ENCODE measurements at regions not wholly inside any gene's neighbourhood (a gene's known extent, or its start where the extent isn't known, plus 50 kb on each side); places are given as distances from the start of the nearest gene placed in this dataset.
A peak's percentile ranks its signal among the peaks of the same experiment; 100 is the strongest.
"Not testable (repeated sequence)": the region's sequence is repeated elsewhere in the genome, so short reads cannot be mapped to it uniquely, and the experiment has no call there.

- no peak overlapping the region for H3K27ac ChIP-seq (ENCODE audit: low read depth, low read length)
- DNase-seq (ENCODE audit: low read depth in 4 of 6, low spot score in 6 of 6) = no peak
- H3K27me3 ChIP-seq (ENCODE audit: control insufficient read depth, insufficient read depth, low read length) = no peaks in the 10 kb centered on the region
- H3K4me3 ChIP-seq (ENCODE audit: low read depth, low read length) = no peak overlapping the region
- no peaks in the 10 kb centered on the region for H3K36me3 ChIP-seq (ENCODE audit: control insufficient read depth, insufficient read depth, low read length)
- H3K4me1 ChIP-seq (ENCODE audit: control insufficient read depth, insufficient read depth, low read length) = no peaks in the 10 kb centered on the region
- H3K9me3 ChIP-seq (ENCODE audit: control insufficient read depth, insufficient read depth, low read length) = no peaks in the 10 kb centered on the region
Measured at GRCh38 chr12:75658286-75658685, 146.9 kb upstream of the KRR1 start.

- Histone ChIP-seq H3K4me3 (ENCODE audit: low read depth, low read length) (no peak overlapping the region), H3K27me3 (ENCODE audit: control insufficient read depth, insufficient read depth, low read length) (no peaks in the 10 kb centered on the region), H3K27ac (ENCODE audit: low read depth, low read length) (no peak overlapping the region), H3K4me1 (ENCODE audit: control insufficient read depth, insufficient read depth, low read length) (no peaks in the 10 kb centered on the region), H3K9me3 (ENCODE audit: control insufficient read depth, insufficient read depth, low read length) (no peaks in the 10 kb centered on the region), H3K36me3 (ENCODE audit: control insufficient read depth, insufficient read depth, low read length) (no peaks in the 10 kb centered on the region)
- WGBS (ENCODE audit: insufficient coverage) = no CpG with 5 or more reads among the region's 2 CpGs
- DNase-seq (ENCODE audit: low read depth in 4 of 6, low spot score in 6 of 6) = no peak
Measured at GRCh38 chr12:75657831-75658230, 146.4 kb upstream of the KRR1 start.

- not testable (repeated sequence) for H3K36me3 ChIP-seq (ENCODE audit: control insufficient read depth, insufficient read depth, low read length); H3K27ac ChIP-seq (ENCODE audit: low read depth, low read length); DNase-seq (ENCODE audit: low read depth in 4 of 6, low spot score in 6 of 6); H3K4me1 ChIP-seq (ENCODE audit: control insufficient read depth, insufficient read depth, low read length); H3K4me3 ChIP-seq (ENCODE audit: low read depth, low read length); H3K9me3 ChIP-seq (ENCODE audit: control insufficient read depth, insufficient read depth, low read length); H3K27me3 ChIP-seq (ENCODE audit: control insufficient read depth, insufficient read depth, low read length)
- whole genome bisulfite sequencing (ENCODE audit: insufficient coverage) = 93% methylated on average over 3 of the region's 6 CpGs
Measured at GRCh38 chr12:75657354-75657753, 145.9 kb upstream of the KRR1 start.

GRCh38 chr12:75656648-75657047 lies 145.2 kb upstream of the KRR1 start:
- no peak for DNase-seq (ENCODE audit: low read depth in 4 of 6, low spot score in 6 of 6)
- Histone ChIP-seq H3K36me3 (ENCODE audit: control insufficient read depth, insufficient read depth, low read length) (no peaks in the 10 kb centered on the region), H3K4me3 (ENCODE audit: low read depth, low read length) (no peak overlapping the region), H3K27ac (ENCODE audit: low read depth, low read length) (no peak overlapping the region), H3K4me1 (ENCODE audit: control insufficient read depth, insufficient read depth, low read length) (no peaks in the 10 kb centered on the region), H3K9me3 (ENCODE audit: control insufficient read depth, insufficient read depth, low read length) (no peaks in the 10 kb centered on the region), H3K27me3 (ENCODE audit: control insufficient read depth, insufficient read depth, low read length) (no peaks in the 10 kb centered on the region)
- 17% methylated on average over 1 of the region's 1 CpG for WGBS (ENCODE audit: insufficient coverage)

GRCh38 chr12:75656210-75656609 lies 144.8 kb upstream of the KRR1 start:
- Histone ChIP-seq H3K4me3 (ENCODE audit: low read depth, low read length) (no peak overlapping the region), H3K36me3 (ENCODE audit: control insufficient read depth, insufficient read depth, low read length) (no peaks in the 10 kb centered on the region), H3K27me3 (ENCODE audit: control insufficient read depth, insufficient read depth, low read length) (no peaks in the 10 kb centered on the region), H3K4me1 (ENCODE audit: control insufficient read depth, insufficient read depth, low read length) (no peaks in the 10 kb centered on the region), H3K27ac (ENCODE audit: low read depth, low read length) (no peak overlapping the region), H3K9me3 (ENCODE audit: control insufficient read depth, insufficient read depth, low read length) (no peaks in the 10 kb centered on the region)
- DNase-seq (ENCODE audit: low read depth in 4 of 6, low spot score in 6 of 6) = no peak

- Histone ChIP-seq H3K4me1 (ENCODE audit: control insufficient read depth, insufficient read depth, low read length) (no peaks in the 10 kb centered on the region), H3K4me3 (ENCODE audit: low read depth, low read length) (no peak overlapping the region), H3K27me3 (ENCODE audit: control insufficient read depth, insufficient read depth, low read length) (no peaks in the 10 kb centered on the region), H3K27ac (ENCODE audit: low read depth, low read length) (no peak overlapping the region), H3K9me3 (ENCODE audit: control insufficient read depth, insufficient read depth, low read length) (no peaks in the 10 kb centered on the region), H3K36me3 (ENCODE audit: control insufficient read depth, insufficient read depth, low read length) (no peaks in the 10 kb centered on the region)
- no peak for DNase-seq (ENCODE audit: low read depth in 4 of 6, low spot score in 6 of 6)
- 100% methylated on average over 2 of the region's 4 CpGs for WGBS (ENCODE audit: insufficient coverage)
Measured at GRCh38 chr12:75655315-75655806, 144.0 kb upstream of the KRR1 start.

GRCh38 chr12:75651342-75651695 lies 139.9 kb upstream of the KRR1 start:
- no CpG with 5 or more reads among the region's 2 CpGs for WGBS (ENCODE audit: insufficient coverage)
- DNase-seq (ENCODE audit: low read depth in 4 of 6, low spot score in 6 of 6) = peak in 1 of 6 donors; percentile 35
- Histone ChIP-seq H3K36me3 (ENCODE audit: control insufficient read depth, insufficient read depth, low read length) (no peaks in the 10 kb centered on the region), H3K9me3 (ENCODE audit: control insufficient read depth, insufficient read depth, low read length) (no peaks in the 10 kb centered on the region), H3K27me3 (ENCODE audit: control insufficient read depth, insufficient read depth, low read length) (no peaks in the 10 kb centered on the region), H3K27ac (ENCODE audit: low read depth, low read length) (no peak overlapping the region), H3K4me1 (ENCODE audit: control insufficient read depth, insufficient read depth, low read length) (no peaks in the 10 kb centered on the region), H3K4me3 (ENCODE audit: low read depth, low read length) (no peak overlapping the region)

GRCh38 chr12:75650595-75651341 lies 139.4 kb upstream of the KRR1 start:
- Histone ChIP-seq H3K27me3 (ENCODE audit: control insufficient read depth, insufficient read depth, low read length) (no peaks in the 10 kb centered on the region), H3K36me3 (ENCODE audit: control insufficient read depth, insufficient read depth, low read length) (no peaks in the 10 kb centered on the region), H3K27ac (ENCODE audit: low read depth, low read length) (no peak overlapping the region), H3K4me3 (ENCODE audit: low read depth, low read length) (no peak overlapping the region), H3K9me3 (ENCODE audit: control insufficient read depth, insufficient read depth, low read length) (no peaks in the 10 kb centered on the region), H3K4me1 (ENCODE audit: control insufficient read depth, insufficient read depth, low read length) (no peaks in the 10 kb centered on the region)
- peak in 1 of 6 donors; percentile 43 for DNase-seq (ENCODE audit: low read depth in 4 of 6, low spot score in 6 of 6)
- WGBS (ENCODE audit: insufficient coverage) = no CpG with 5 or more reads among the region's 2 CpGs

- Histone ChIP-seq H3K36me3 (ENCODE audit: control insufficient read depth, insufficient read depth, low read length) (no peaks in the 10 kb centered on the region), H3K27ac (ENCODE audit: low read depth, low read length) (no peak overlapping the region), H3K9me3 (ENCODE audit: control insufficient read depth, insufficient read depth, low read length) (no peaks in the 10 kb centered on the region), H3K27me3 (ENCODE audit: control insufficient read depth, insufficient read depth, low read length) (no peaks in the 10 kb centered on the region), H3K4me1 (ENCODE audit: control insufficient read depth, insufficient read depth, low read length) (no peaks in the 10 kb centered on the region), H3K4me3 (ENCODE audit: low read depth, low read length) (no peak overlapping the region)
- DNase-seq (ENCODE audit: low read depth in 4 of 6, low spot score in 6 of 6) = no peak
Measured at GRCh38 chr12:75650100-75650499, 138.7 kb upstream of the KRR1 start.

GRCh38 chr12:75648856-75649255 lies 137.4 kb upstream of the KRR1 start:
- Histone ChIP-seq H3K27ac (ENCODE audit: low read depth, low read length) (no peak overlapping the region), H3K4me1 (ENCODE audit: control insufficient read depth, insufficient read depth, low read length) (no peaks in the 10 kb centered on the region), H3K36me3 (ENCODE audit: control insufficient read depth, insufficient read depth, low read length) (no peaks in the 10 kb centered on the region), H3K9me3 (ENCODE audit: control insufficient read depth, insufficient read depth, low read length) (no peaks in the 10 kb centered on the region), H3K27me3 (ENCODE audit: control insufficient read depth, insufficient read depth, low read length) (no peaks in the 10 kb centered on the region), H3K4me3 (ENCODE audit: low read depth, low read length) (no peak overlapping the region)
- DNase-seq (ENCODE audit: low read depth in 4 of 6, low spot score in 6 of 6) = peak in 2 of 6 donors; percentile 49 to 51
- no CpG with 5 or more reads among the region's 3 CpGs for WGBS (ENCODE audit: insufficient coverage)

Data from spinal cord (tissue), 9 donors.